ENCODE measurements at regions not wholly inside any gene's neighbourhood (a gene's known extent, or its start where the extent isn't known, plus 50 kb on each side); places are given as distances from the start of the nearest gene placed in this dataset.

- Histone ChIP-seq H3K4me1 (ENCODE audit: insufficient read depth, low read length, poor library complexity, severe bottlenecking) (no peaks in the 10 kb centered on the region), H3K79me2 (ENCODE audit: insufficient read depth, low read depth, low read length) (no peaks in the 10 kb centered on the region), H3K27ac (ENCODE audit: low read depth, low read length, poor library complexity, severe bottlenecking) (no peak overlapping the region), H4K20me1 (ENCODE audit: insufficient read depth, low read length) (no peaks in the 10 kb centered on the region), H3K4me2 (ENCODE audit: low read length) (no peak overlapping the region), H3K4me3 (ENCODE audit: low read depth, low read length, poor library complexity, severe bottlenecking) (no peak overlapping the region), H3K9me3 (ENCODE audit: low read length) (no peaks in the 10 kb centered on the region), H2AFZ (ENCODE audit: low read length) (no peak overlapping the region), H3K9me2 (ENCODE audit: insufficient read depth, low read length) (no peaks in the 10 kb centered on the region), H3K36me3 (ENCODE audit: insufficient read depth, low read length) (no peaks in the 10 kb centered on the region)
- intact Hi-C loops (cut with micrococcal nuclease; ENCODE audit: unreplicated experiment): no loop called here
- TF ChIP-seq EZH2phosphoT487 (IDR thresholded peaks at IDR 0.05; ENCODE audit: borderline replicate concordance, low read depth, low read length) (no peak), CTCF (conservative IDR thresholded peaks at IDR 0.05; ENCODE audit: low read length) (no peak)
- ChIA-PET POLR2A (no interaction called here), CTCF (ENCODE audit: unreplicated experiment) (no interaction called here)
- BruUV-seq (replicated peaks): no TSS peak
- DNase-seq (ENCODE audit: low spot score): no peak
These were observed 156.8 kb upstream of the POU3F1 start for GRCh38 chr1:38203441-38203840.

GRCh38 chr1:38201431-38201830 lies 154.8 kb upstream of the POU3F1 start:
- ChIA-PET POLR2A (no interaction called here), CTCF (ENCODE audit: unreplicated experiment) (no interaction called here)
- no peak overlapping the region for H2AFZ ChIP-seq (ENCODE audit: low read length)
- no peak overlapping the region for H3K4me2 ChIP-seq (ENCODE audit: low read length)
- no peak overlapping the region for H3K27ac ChIP-seq (ENCODE audit: low read depth, low read length, poor library complexity, severe bottlenecking)
- no peaks in the 10 kb centered on the region for H3K9me2 ChIP-seq (ENCODE audit: insufficient read depth, low read length)
- intact Hi-C loops (cut with micrococcal nuclease; ENCODE audit: unreplicated experiment): no loop called here
- no peak overlapping the region for H3K4me3 ChIP-seq (ENCODE audit: low read depth, low read length, poor library complexity, severe bottlenecking)
- H3K4me1 ChIP-seq (ENCODE audit: insufficient read depth, low read length, poor library complexity, severe bottlenecking): no peaks in the 10 kb centered on the region
- TF ChIP-seq CTCF (conservative IDR thresholded peaks at IDR 0.05; ENCODE audit: low read length): no peak
- no peak for TF ChIP-seq EZH2phosphoT487 (IDR thresholded peaks at IDR 0.05; ENCODE audit: borderline replicate concordance, low read depth, low read length)
- no peaks in the 10 kb centered on the region for H3K79me2 ChIP-seq (ENCODE audit: insufficient read depth, low read depth, low read length)
- H4K20me1 ChIP-seq (ENCODE audit: insufficient read depth, low read length): no peaks in the 10 kb centered on the region
- no TSS peak for BruUV-seq (replicated peaks)
- DNase-seq (ENCODE audit: low spot score): no peak
- H3K9me3 ChIP-seq (ENCODE audit: low read length): no peaks in the 10 kb centered on the region
- H3K36me3 ChIP-seq (ENCODE audit: insufficient read depth, low read length): no peaks in the 10 kb centered on the region

- POLR2A ChIA-PET: interaction anchor here (0.6 kb wide), 1 partner anchor 657 kb away, joined by 4 read pairs; no protein-coding TSS in a partner anchor
- Histone ChIP-seq H3K4me2 (ENCODE audit: low read length) (no peak overlapping the region), H3K4me3 (ENCODE audit: low read depth, low read length, poor library complexity, severe bottlenecking) (no peak overlapping the region), H3K4me1 (ENCODE audit: insufficient read depth, low read length, poor library complexity, severe bottlenecking) (no peaks in the 10 kb centered on the region), H4K20me1 (ENCODE audit: insufficient read depth, low read length) (no peaks in the 10 kb centered on the region), H3K79me2 (ENCODE audit: insufficient read depth, low read depth, low read length) (no peaks in the 10 kb centered on the region), H2AFZ (ENCODE audit: low read length) (no peak overlapping the region), H3K27ac (ENCODE audit: low read depth, low read length, poor library complexity, severe bottlenecking) (no peak overlapping the region), H3K9me3 (ENCODE audit: low read length) (no peaks in the 10 kb centered on the region), H3K9me2 (ENCODE audit: insufficient read depth, low read length) (no peaks in the 10 kb centered on the region), H3K36me3 (ENCODE audit: insufficient read depth, low read length) (no peaks in the 10 kb centered on the region)
- TF ChIP-seq CTCF (conservative IDR thresholded peaks at IDR 0.05; ENCODE audit: low read length) (no peak), EZH2phosphoT487 (IDR thresholded peaks at IDR 0.05; ENCODE audit: borderline replicate concordance, low read depth, low read length) (no peak)
- no TSS peak for BruUV-seq (replicated peaks)
- no peak for DNase-seq (ENCODE audit: low spot score)
- intact Hi-C loops (cut with micrococcal nuclease; ENCODE audit: unreplicated experiment): no loop called here
- CTCF ChIA-PET (ENCODE audit: unreplicated experiment): no interaction called here
These were observed 152.0 kb upstream of the POU3F1 start for GRCh38 chr1:38198621-38199020.
